Panc1 (cell line): ENCODE measurements at regions not wholly inside any gene's neighbourhood (a gene's known extent, or its start where the extent isn't known, plus 50 kb on each side); places are given as distances from the start of the nearest gene placed in this dataset.

Source experiments
- ATAC-seq: fragments of 200-7000 bp; cut with Tn5 transposase; 2 replicates; pipeline ENCODE4 v1.9.1; 2020; ENCODE audit warnings: mild to moderate bottlenecking, moderate library complexity
- BruUV-seq: library from RNA; stranded (reverse); fragments of 400-500 nt; replicated peaks from 2 replicates; lab custom pipeline; 2021; lab: Mats Ljungman, UMichigan
- CTCF ChIA-PET: fragments of 300-600 bp; sonication (Branson Sonifier 250); formaldehyde crosslinking; loops from one replicate; lab custom pipeline; 2022; ENCODE audit warnings: antibody characterized with exemption; lab: Charles Lee
- POLR2A ChIA-PET: fragments of 300-600 bp; sonication (Branson Sonifier 250); formaldehyde crosslinking; loops from one replicate; lab custom pipeline; 2022; ENCODE audit warnings: antibody characterized with exemption; lab: Charles Lee
- DNase-seq: peaks from one replicate; pipeline ENCODE4 v3.0.0-alpha.2; 2010; ENCODE audit warnings: low read depth, low spot score
- H3K27ac ChIP-seq: 2 replicates; pipeline ENCODE4 v1.5.1; 2011; ENCODE audit warnings: mild to moderate bottlenecking, low read length, inconsistent platforms
- H3K27me3 ChIP-seq: fragments of 200-500 bp; sonication (Bioruptor generic); 2 replicates; pipeline ENCODE4 v1.6.0; 2014; ENCODE audit warnings: low read length, inconsistent platforms; ENCODE audit not compliant: control insufficient read depth, insufficient read depth
- H3K36me3 ChIP-seq: fragments of 200-500 bp; sonication (Bioruptor generic); 2 replicates; pipeline ENCODE4 v1.5.1; 2014; ENCODE audit warnings: inconsistent platforms, mild to moderate bottlenecking, low read length, moderate library complexity; ENCODE audit not compliant: control insufficient read depth, insufficient read depth
- H3K4me1 ChIP-seq: 2 replicates; pipeline ENCODE4 v1.5.1; 2011; ENCODE audit warnings: inconsistent platforms, mild to moderate bottlenecking, low read length, moderate library complexity; ENCODE audit not compliant: control insufficient read depth, insufficient read depth
- H3K4me3 ChIP-seq, 2 experiments: 2 replicates each; pipeline ENCODE4 v1.5.1; 2011 to 2012; ENCODE audit warnings: low read depth in 2 of 2, low read length in 2 of 2, mild to moderate bottlenecking in 2 of 2, inconsistent platforms in 1 of 2, moderate library complexity in 1 of 2
- H3K9me3 ChIP-seq: fragments of 200-500 bp; sonication (Bioruptor generic); 2 replicates; pipeline ENCODE4 v1.5.1; 2014; ENCODE audit warnings: low read depth, mild to moderate bottlenecking, inconsistent platforms, low read length, moderate library complexity; ENCODE audit not compliant: control insufficient read depth, insufficient read depth
- POLR2AphosphoS5 ChIP-seq: IDR thresholded peaks from 2 replicates; pipeline ENCODE4 v1.6.1; 2012; ENCODE audit warnings: mild to moderate bottlenecking, low read depth, low read length, moderate library complexity
- REST ChIP-seq, 2 experiments: IDR thresholded peaks; 2 replicates each; pipeline ENCODE4 v1.6.1; 2011 to 2012; ENCODE audit warnings: low read depth in 2 of 2, control low read depth in 1 of 2, low read length in 1 of 2, mild to moderate bottlenecking in 1 of 2, moderate library complexity in 1 of 2; ENCODE audit not compliant: insufficient read depth in 1 of 2
- SIN3A ChIP-seq: IDR thresholded peaks from 2 replicates; pipeline ENCODE4 v1.6.1; 2012; ENCODE audit warnings: low read depth, mild to moderate bottlenecking, low read length, moderate library complexity, borderline replicate concordance; ENCODE audit not compliant: insufficient read depth
- TCF7L2 ChIP-seq: IDR thresholded peaks from 2 replicates; pipeline ENCODE4 v1.6.1; 2011; ENCODE audit warnings: mild to moderate bottlenecking, low read depth, low read length, inconsistent platforms
- in situ Hi-C: cut with HindIII; loops from 2 replicates; pipeline ENCODE4 v1.10.0; 2016; ENCODE audit warnings: low sequenced_read_pairs, low pct_unique_long_range_greater_than_20kb
- intact Hi-C: fragments of 100-400 bp; cut with micrococcal nuclease; formaldehyde crosslinking; loops from one replicate; pipeline ENCODE4 v1.10.0; 2022; ENCODE audit not compliant: unreplicated experiment
- TF ChIP-seq, protein P1 (sequence below): fragments of 450-650 bp; IDR thresholded peaks from 2 replicates; pipeline ENCODE4 v1.5.1; 2017; ENCODE audit warnings: mild to moderate bottlenecking

DNA sequence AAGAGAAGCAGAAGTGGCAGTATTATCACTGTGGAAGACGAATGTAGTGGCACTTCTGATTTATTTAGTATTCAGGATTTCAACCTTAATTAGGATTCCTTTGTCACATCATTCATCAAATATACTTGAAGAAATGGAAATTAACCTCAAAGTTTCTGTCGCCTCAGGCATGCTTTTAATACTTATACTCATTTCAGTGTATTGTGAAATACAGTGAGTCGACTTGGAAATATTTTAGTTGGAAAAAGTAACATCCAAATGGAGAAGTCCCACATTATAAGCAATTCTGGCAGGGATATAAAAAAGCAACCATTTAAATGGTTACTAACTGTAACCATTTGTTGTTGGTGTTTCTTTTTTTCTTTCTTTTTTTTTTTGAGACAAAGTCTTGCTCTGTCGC, 648.8 kb downstream of the ARL4A start:
- TF ChIP-seq POLR2AphosphoS5: no peak
- TF ChIP-seq SIN3A: no peak
- TF ChIP-seq REST (IDR thresholded peaks at IDR 0.05; ENCODE audit: insufficient read depth in 1 of 2, low read depth in 2 of 2, low read length in 1 of 2): no peak
- no peak for TF ChIP-seq TCF7L2
- TF ChIP-seq, protein P1, sequence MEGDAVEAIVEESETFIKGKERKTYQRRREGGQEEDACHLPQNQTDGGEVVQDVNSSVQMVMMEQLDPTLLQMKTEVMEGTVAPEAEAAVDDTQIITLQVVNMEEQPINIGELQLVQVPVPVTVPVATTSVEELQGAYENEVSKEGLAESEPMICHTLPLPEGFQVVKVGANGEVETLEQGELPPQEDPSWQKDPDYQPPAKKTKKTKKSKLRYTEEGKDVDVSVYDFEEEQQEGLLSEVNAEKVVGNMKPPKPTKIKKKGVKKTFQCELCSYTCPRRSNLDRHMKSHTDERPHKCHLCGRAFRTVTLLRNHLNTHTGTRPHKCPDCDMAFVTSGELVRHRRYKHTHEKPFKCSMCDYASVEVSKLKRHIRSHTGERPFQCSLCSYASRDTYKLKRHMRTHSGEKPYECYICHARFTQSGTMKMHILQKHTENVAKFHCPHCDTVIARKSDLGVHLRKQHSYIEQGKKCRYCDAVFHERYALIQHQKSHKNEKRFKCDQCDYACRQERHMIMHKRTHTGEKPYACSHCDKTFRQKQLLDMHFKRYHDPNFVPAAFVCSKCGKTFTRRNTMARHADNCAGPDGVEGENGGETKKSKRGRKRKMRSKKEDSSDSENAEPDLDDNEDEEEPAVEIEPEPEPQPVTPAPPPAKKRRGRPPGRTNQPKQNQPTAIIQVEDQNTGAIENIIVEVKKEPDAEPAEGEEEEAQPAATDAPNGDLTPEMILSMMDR: no peak
- ChIA-PET CTCF (no interaction called here), POLR2A (no interaction called here)
- H3K27ac ChIP-seq: no peak overlapping the region
- no peaks in the 10 kb centered on the region for H3K27me3 ChIP-seq
- BruUV-seq: no TSS peak
- in situ Hi-C loops: no loop called here
- H3K4me3 ChIP-seq: no peak overlapping the region
- no peaks in the 10 kb centered on the region for H3K36me3 ChIP-seq
- intact Hi-C loops: no loop called here
- ATAC-seq: no peak
- DNase-seq: no peak
- H3K9me3 ChIP-seq: no peaks in the 10 kb centered on the region
- H3K4me1 ChIP-seq: no peaks in the 10 kb centered on the region

DNA sequence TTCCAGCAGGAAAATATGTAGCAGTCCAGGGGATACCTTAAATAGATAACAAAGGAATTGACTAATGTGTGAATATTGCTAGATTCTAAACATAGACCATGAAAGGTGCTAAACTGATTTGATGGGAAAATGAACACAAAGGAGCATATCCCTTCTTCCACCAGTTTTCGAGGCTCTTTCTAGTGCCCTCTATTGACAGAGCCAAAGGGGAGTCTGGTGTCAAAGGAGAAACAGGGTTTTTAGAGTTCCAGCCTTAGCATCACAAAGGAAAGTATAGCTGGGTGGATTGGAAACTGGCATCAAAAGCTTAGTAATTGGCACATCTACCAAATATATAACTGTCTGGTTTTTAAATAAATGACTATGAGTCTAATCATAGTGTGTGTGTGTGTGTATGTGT, 636.8 kb downstream of the ETV1 start:
- intact Hi-C loops (no loop called here), in situ Hi-C loops (no loop called here)
- no peaks in the 10 kb centered on the region for H3K36me3 ChIP-seq
- DNase-seq: no peak
- no TSS peak for BruUV-seq
- no peak overlapping the region for H3K27ac ChIP-seq
- no peaks in the 10 kb centered on the region for H3K27me3 ChIP-seq
- CTCF ChIA-PET: no interaction called here
- no peak for ATAC-seq
- no peaks in the 10 kb centered on the region; the same call in 1 of the 2 replicates for H3K9me3 ChIP-seq
- no peak overlapping the region for H3K4me3 ChIP-seq
- H3K4me1 ChIP-seq: no peaks in the 10 kb centered on the region
- POLR2A ChIA-PET: no interaction called here
- TF ChIP-seq, protein P1: peak; percentile 12; the same call in 1 of the 2 replicates
- TF ChIP-seq POLR2AphosphoS5 (no peak), TCF7L2 (no peak), SIN3A (no peak), REST (IDR thresholded peaks at IDR 0.05; ENCODE audit: insufficient read depth in 1 of 2, low read depth in 2 of 2, low read length in 1 of 2) (no peak)
